ENCODE measurements at regions not wholly inside any gene's neighbourhood (a gene's known extent, or its start where the extent isn't known, plus 50 kb on each side); places are given as distances from the start of the nearest gene placed in this dataset.

GRCh38 chr2:77746780-77747179, 224.6 kb upstream of the LRRTM4 start:
- no peak for TF ChIP-seq CTCF (IDR thresholded peaks at IDR 0.05 in 4 of 5, conservative IDR thresholded peaks at IDR 0.05 in 1 of 5)
- TF ChIP-seq POLR2A (IDR thresholded peaks at IDR 0.05), result no peak
